Activated T-cell treated with anti-CD3 and anti-CD28 coated beads, Interleukin-2, amount 50 U/mL, for 48 hours (primary cell): ENCODE measurements at regions not wholly inside any gene's neighbourhood (a gene's known extent, or its start where the extent isn't known, plus 50 kb on each side); places are given as distances from the start of the nearest gene placed in this dataset.

ENCODE experiments used
- DNase-seq, 2 experiments: peaks; one replicate each; pipeline ENCODE4 v3.0.0-alpha.2; 2020

DNA sequence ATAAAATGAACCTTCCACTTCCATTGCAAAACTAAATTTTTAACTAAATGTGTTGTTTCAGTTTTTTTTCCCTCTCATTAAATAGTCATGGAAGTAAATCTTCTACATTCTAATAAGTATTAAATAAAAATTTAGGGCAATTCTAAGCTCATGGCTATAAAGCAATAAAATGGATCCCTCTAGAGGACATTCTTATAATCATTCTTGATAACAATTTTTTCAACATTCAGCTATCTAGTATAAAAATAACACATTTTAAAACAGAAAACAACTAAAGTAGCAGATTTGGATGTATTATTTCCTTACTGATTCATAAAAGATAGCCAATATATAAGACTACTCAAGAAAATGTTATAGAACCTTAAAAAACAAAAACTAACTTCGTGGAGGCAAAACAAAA lies 393.1 kb downstream of the PLOD2 start:
- DNase-seq, result no peak

DNA sequence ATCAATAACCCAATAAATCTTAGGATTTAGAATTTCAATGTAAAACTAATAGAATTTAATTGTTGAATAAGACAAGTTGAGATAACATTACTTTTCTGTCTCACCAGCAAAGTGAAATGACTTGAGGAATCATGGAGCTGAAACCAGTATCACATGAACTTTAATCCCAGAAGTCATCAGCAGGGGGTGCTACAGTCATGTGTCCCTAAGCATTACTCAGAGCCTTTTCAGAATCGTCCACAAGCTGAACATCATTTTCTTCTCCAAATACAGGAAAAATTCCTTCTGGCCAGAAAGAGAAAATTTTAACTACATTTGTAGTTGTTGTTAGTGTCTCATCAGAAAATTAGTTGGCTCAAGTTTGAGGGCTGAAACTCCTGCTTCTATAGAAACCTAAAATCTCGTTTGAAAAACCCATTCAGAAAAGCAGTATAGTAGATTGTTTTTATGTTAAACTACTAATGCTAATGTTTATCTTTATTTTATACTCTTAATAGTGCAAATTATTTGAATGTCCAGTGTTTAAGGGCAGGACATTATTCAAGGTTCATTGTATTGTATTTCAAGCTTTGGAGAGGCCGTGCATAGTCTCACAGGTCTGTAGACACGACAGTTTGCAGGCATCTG lies 384.1 kb downstream of the PLOD2 start:
- DNase-seq, result no peak

DNA sequence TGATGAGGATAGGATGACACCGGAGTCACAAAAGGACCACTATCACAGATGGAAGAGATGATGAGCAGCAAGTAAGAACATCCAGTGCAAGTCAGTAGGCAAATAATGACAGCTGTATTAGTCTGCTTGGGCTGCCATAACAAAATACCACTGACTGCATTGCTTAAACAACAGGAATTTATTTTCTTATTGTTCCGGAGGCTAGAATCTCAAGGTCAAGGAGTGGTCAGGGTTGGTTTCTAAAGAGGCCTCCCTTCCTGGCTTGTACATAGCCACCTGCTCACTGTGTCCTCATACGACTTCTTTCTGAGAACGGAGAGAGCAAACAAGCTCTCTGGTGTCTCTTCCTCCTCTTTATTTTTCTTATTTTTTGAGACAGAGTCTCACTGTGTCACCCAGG lies 380.7 kb downstream of the PLOD2 start:
- no peak for DNase-seq

DNA sequence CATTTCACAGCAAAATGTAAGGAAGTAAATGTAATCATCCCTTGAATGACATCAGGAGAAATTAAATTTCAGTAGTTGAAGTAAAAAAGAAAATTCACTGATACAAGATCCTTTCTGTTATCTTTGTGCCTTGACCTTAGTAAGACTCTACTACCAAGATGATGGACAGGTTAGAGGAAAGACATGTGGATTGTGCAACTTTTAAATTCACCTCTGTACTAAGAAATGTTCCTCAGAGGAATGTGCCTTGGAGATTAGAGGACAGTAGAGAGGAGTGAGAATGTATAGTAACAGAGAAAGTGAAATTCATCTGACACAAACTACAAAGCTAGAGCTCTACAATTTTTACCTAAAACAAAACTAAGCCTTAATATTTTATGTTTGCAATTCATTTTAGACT lies 375.3 kb downstream of the PLOD2 start:
- no peak for DNase-seq

DNA sequence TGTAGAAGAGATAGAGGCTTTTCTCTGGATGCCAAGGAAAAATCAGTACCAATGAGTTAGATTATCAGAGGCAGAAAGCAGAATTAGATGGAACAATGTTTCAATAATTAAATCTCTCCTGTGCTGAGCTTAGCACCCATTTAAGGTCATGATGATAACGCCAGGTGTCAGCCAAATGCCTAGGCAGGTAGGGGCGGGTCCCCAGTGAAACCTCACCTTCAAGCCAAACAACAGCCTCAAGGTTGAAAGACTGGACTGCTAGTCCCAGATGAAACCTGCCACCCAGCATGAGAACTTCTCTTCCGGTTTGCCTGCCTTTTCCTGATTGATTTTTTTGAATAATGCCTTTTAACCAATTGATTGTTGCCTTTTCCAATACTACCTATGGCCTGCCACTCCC lies 363.0 kb downstream of the PLOD2 start:
- no peak for DNase-seq

GRCh38 chr3:145798696-145799537 lies 362.1 kb downstream of the PLOD2 start:
- no peak for DNase-seq

GRCh38 chr3:145801696-145802095 lies 359.3 kb downstream of the PLOD2 start:
- no peak for DNase-seq

GRCh38 chr3:145807990-145808389 lies 353.0 kb downstream of the PLOD2 start:
- no peak for DNase-seq

GRCh38 chr3:145812391-145812790 lies 348.6 kb downstream of the PLOD2 start:
- no peak for DNase-seq

GRCh38 chr3:145815707-145816413 lies 345.1 kb downstream of the PLOD2 start:
- DNase-seq, result no peak

DNA sequence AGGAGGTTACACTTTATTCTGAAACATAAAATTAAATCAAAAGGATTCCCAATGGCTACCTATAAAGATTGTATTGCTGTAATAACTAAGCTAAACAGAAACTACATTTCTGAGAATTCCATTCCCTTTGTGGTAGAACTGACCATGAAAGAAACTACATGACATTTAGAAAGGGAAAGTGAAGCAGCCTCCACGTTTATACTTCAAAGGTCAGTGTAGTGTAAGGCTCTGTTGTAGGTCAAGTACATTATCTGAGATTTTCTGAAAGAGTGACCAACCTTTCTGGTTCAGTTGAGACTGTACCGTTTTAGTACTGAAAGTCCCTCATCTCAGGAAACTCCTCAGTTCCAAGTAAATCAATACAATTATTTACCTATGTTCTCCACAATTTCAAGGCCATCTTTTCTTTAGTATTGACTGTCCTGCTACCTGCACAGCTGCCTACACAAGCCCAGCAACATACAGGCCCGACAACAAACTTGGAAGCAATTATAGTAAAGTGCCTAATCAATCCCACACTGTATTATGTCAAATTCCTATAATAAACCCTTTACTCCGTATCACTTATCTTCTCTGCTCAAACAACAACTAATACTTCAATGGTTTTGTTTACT lies 343.0 kb downstream of the PLOD2 start:
- no peak for DNase-seq

DNA sequence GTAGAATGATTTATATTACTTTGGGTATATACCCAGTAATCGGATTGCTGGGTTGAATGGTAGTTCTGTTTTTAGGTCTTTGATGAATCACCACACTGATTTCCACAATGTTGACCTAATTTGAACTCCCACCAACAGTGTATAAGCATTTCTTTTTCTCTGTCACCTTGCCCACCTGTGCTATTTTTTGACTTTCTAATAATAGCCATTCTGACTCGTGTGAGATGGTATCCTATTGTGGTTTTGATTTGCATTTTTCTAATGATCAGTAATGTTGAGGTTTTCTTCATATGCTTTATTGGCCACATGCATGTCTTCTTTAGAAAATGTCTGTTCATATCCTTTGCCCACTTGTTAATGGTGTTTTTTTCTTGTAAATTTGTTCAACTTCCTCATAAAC lies 340.8 kb downstream of the PLOD2 start:
- no peak for DNase-seq

DNA sequence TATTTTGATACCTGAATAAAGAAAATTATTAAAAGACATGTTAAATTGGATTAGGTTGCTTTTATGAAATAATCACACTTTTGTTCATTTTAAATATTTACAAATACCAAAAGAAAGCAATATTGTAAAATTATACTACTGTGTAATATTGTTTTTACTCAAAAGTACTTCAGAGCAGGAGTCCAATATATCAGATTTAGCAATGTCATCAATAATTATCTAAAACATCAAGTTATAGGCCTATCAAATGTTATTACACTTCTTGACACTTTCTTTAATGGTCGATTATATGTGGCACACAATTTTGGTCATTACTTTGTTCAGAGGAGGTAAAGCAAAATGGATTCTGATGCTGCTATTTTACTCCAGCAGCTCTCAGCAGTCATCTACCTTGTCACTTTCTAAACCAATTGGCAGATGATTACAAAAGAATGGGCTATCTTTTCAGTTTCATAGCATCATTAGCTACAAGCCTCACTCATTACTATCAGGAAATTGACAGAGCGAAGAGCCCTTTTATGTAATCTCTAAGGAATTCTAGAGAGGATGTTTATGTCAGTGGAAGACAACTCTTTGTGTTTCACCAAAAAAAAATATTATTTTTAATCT lies 318.6 kb downstream of the PLOD2 start:
- no peak for DNase-seq

DNA sequence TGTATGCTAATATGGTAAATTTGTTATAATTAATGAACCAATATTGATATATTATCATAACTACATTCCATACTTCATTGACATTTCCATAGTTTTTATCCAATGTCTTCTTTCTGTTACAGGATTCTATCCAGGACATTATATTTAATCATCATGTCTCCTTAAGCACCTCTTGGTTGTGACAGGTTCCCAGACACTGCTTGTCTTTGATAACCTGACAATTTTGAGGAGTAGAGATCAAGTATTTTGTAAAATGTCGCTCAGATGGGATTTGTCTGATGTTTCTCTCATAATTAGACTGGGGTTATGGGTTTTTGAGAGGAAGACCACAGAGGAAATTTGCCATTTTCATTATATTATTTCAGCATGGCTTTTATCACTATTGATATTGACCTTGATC lies 317.4 kb downstream of the PLOD2 start:
- no peak for DNase-seq

GRCh38 chr3:145849115-145849514 lies 311.9 kb downstream of the PLOD2 start:
- DNase-seq, result no peak

DNA sequence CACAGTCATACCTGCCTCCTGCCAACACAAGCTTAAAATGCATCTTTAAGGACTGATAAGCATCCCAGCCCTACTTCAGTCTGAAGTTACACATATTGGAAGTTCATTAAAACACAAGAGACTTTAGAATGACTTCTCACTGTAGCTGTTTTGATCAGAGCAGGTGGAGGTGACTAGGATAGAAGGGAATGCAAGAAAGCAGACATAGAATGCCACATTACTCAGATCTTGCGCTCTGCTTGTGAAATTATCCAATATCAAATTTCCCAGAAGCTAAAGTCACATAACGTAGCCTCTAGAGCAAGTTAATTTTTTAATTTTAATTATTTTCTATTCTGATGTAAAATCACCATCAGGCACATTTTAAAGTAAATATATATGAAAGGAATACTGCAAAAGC lies 306.5 kb downstream of the PLOD2 start:
- DNase-seq, result no peak

GRCh38 chr3:145857956-145858355 lies 303.0 kb downstream of the PLOD2 start:
- DNase-seq, result no peak

DNA sequence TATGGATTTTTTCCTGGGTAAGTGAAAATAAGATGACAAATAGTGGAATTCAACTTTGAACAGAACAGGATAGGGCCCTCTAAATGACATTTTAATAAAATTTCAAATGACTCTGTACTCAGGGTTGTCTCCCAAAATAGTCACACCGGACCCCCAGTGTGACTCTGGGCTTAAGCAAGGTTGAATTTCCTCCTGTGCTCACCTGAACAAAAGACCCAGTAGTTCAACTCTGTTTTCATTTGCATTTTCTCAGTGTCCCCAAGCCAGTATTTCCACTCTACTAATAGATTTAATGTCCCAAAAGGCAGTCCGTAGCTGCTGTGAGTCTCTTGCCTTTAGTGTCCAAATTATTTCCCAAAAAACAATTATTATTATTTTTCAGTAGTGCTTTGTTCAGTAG lies 296.6 kb downstream of the PLOD2 start:
- no peak for DNase-seq

DNA sequence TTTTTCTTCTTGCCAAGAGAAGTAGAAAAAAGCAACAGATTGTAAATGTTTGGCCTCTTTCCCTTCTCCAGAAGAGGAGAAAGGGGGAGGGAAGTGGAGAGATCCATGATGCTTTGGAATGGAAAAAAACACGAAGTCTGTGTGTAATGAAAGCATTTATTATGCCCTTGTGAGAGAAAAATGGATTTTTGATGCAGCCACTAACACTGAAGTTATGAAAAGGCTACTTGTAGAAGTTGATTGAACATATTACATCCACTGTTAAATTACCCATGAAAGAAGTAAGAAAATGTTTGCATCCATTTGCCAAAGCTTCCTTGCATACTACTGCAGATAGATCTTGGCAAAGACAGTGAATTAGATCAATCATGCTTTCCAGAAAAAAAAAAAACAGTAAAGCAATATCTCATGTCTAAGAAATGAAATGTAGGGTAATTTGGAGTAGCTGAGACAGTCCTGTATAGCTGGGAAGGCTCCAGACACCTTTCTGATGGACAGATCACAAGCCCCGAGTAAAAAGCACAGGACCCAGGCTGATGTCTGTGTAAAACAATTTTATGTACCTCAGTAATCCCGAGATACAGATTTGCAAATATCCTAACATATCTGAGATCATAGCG lies 295.5 kb downstream of the PLOD2 start:
- DNase-seq, result no peak

DNA sequence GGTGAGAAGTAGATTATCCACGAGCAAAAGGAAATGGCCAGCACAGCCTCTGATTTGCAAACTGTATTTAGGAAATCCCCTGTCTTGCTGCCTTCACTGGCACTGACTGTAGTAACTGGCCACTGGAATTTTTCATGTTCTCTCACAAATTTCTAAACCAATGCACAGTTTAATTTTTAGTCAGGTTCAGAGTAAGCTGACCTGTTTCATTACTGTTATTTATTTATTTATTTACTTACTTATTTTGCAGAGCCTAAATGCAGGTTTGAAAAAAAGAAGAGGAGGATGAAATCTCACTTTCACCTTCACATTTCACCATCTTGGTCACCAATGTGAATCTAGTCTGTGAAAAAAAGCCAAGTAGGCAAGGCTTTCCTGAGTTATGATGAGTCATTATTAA lies 291.0 kb downstream of the PLOD2 start:
- no peak for DNase-seq

GRCh38 chr3:145882436-145882835 lies 278.5 kb downstream of the PLOD2 start:
- DNase-seq, result no peak

DNA sequence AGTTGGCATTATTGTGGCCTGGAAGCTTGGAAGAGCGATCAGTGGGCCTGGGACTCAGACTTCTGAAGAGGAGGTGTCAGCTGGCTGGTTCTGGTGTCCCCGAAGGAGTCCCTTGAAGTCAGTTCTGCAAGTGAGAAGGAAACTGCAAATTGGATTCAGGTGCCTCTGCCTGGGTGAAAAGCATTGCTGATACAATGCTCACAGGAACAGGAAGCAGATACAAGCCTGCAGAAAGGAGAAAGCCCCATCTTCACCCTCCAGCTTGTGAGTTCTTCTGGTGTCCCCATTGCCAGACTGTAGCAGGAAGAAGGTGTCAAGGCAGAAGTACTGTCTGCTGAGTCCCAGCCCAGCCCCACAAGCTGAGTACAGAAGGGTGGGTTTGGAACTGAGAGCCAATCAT lies 271.3 kb downstream of the PLOD2 start:
- DNase-seq, result no peak

DNA sequence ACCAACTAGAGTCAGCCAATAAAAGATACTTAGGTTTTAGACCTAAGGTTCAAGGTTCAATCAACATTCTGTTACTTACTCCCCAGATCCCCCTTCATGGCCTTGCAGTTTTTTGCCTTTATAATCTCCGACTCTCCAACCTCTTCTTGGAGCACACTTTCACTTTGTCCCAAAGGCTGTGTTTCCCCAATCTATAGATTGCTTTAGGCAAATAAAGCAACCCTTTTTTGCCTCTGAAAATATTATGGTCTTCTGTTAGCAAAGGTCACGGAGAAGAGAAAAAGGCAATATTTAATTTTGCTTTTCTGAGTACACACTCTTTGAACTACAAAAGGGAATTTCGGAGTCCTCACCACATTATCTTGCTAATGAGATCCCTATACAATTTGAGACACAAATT lies 268.1 kb downstream of the PLOD2 start:
- DNase-seq, result no peak
